IMR-90 (cell line): ENCODE measurements at regions not wholly inside any gene's neighbourhood (a gene's known extent, or its start where the extent isn't known, plus 50 kb on each side); places are given as distances from the start of the nearest gene placed in this dataset.

ENCODE experiments used
- CEBPB ChIP-seq: IDR thresholded peaks from 2 replicates; pipeline ENCODE4 v1.6.1; 2012; ENCODE audit warnings: low read depth, low read length, improper control_type of control experiment
- ELK1 ChIP-seq: fragments of 150-350 bp; IDR thresholded peaks from 2 replicates; pipeline ENCODE4 v1.6.1; 2016; ENCODE audit warnings: low read depth, mild to moderate bottlenecking, low read length, moderate library complexity, borderline replicate concordance
- FOS ChIP-seq: fragments of 150-350 bp; IDR thresholded peaks from 2 replicates; pipeline ENCODE4 v1.6.1; 2016; ENCODE audit warnings: low read depth, low read length
- MAFK ChIP-seq: IDR thresholded peaks from 2 replicates; pipeline ENCODE4 v1.6.1; 2012; ENCODE audit warnings: low read depth, low read length, improper control_type of control experiment
- MXI1 ChIP-seq: IDR thresholded peaks from 2 replicates; pipeline ENCODE4 v1.6.1; 2012; ENCODE audit warnings: low read depth, mild to moderate bottlenecking, low read length, moderate library complexity, borderline replicate concordance
- NFE2L2 ChIP-seq: fragments of 150-350 bp; IDR thresholded peaks from 2 replicates; pipeline ENCODE4 v1.6.1; 2016; ENCODE audit warnings: low read depth, mild to moderate bottlenecking, low read length
- POLR2A ChIP-seq: IDR thresholded peaks from 2 replicates; pipeline ENCODE4 v1.6.1; 2012; ENCODE audit warnings: mild to moderate bottlenecking, low read depth, low read length
- RFX5 ChIP-seq: IDR thresholded peaks from 2 replicates; pipeline ENCODE4 v1.8.0; 2012; ENCODE audit warnings: low read depth, mild to moderate bottlenecking, low read length, moderate library complexity
- SMC3 ChIP-seq: fragments of 150-350 bp; IDR thresholded peaks from 2 replicates; pipeline ENCODE4 v1.6.1; 2016; ENCODE audit warnings: low read depth, mild to moderate bottlenecking, antibody characterized with exemption, low read length, moderate library complexity
- USF2 ChIP-seq: fragments of 150-350 bp; IDR thresholded peaks from 2 replicates; pipeline ENCODE4 v1.6.1; 2017; ENCODE audit warnings: mild to moderate bottlenecking, antibody characterized with exemption, low read length, low read depth
- TF ChIP-seq, protein P1 (sequence below): conservative IDR thresholded peaks from 2 replicates; pipeline ENCODE4 v1.5.1; 2012; ENCODE audit warnings: mild to moderate bottlenecking, low read depth, low read length, improper control_type of control experiment

GRCh38 chr6:94254689-94255088 is 835.3 kb upstream of the EPHA7 start:
- TF ChIP-seq USF2 (no peak), CEBPB (no peak), RFX5 (no peak), POLR2A (no peak), ELK1 (no peak), FOS (no peak), MAFK (no peak), MXI1 (no peak), SMC3 (no peak), NFE2L2 (no peak)
- TF ChIP-seq, protein P1, sequence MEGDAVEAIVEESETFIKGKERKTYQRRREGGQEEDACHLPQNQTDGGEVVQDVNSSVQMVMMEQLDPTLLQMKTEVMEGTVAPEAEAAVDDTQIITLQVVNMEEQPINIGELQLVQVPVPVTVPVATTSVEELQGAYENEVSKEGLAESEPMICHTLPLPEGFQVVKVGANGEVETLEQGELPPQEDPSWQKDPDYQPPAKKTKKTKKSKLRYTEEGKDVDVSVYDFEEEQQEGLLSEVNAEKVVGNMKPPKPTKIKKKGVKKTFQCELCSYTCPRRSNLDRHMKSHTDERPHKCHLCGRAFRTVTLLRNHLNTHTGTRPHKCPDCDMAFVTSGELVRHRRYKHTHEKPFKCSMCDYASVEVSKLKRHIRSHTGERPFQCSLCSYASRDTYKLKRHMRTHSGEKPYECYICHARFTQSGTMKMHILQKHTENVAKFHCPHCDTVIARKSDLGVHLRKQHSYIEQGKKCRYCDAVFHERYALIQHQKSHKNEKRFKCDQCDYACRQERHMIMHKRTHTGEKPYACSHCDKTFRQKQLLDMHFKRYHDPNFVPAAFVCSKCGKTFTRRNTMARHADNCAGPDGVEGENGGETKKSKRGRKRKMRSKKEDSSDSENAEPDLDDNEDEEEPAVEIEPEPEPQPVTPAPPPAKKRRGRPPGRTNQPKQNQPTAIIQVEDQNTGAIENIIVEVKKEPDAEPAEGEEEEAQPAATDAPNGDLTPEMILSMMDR, result no peak
